RPMI7951 (cell line): ENCODE measurements at regions not wholly inside any gene's neighbourhood (a gene's known extent, or its start where the extent isn't known, plus 50 kb on each side); places are given as distances from the start of the nearest gene placed in this dataset.
"Not testable (repeated sequence)": the region's sequence is repeated elsewhere in the genome, so short reads cannot be mapped to it uniquely, and the experiment has no call there.

Experiments used
- DNase-seq: peaks from one replicate; pipeline ENCODE4 v3.0.0-alpha.2; 2012; ENCODE audit warnings: low read depth

DNA sequence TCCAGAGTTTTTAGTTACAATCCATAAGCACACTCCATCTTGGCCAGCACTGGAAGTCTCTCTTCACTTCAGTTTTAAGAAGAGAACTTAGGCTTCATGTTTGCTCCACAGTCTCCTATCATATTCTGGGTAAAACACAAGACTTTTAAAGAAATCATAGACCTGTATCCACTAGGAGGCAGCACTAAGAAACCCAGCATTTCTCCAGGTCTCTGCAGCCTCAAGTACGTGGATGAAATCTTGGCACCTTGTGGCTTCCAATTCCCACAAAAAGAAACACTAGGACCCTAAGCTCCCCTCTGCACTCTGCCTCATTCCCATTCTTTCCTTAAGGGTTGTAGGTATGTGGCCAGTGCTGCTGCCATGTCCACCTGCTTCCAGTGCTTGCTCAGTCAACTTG, 367.3 kb upstream of the CASK start:
- no peak for DNase-seq

DNA sequence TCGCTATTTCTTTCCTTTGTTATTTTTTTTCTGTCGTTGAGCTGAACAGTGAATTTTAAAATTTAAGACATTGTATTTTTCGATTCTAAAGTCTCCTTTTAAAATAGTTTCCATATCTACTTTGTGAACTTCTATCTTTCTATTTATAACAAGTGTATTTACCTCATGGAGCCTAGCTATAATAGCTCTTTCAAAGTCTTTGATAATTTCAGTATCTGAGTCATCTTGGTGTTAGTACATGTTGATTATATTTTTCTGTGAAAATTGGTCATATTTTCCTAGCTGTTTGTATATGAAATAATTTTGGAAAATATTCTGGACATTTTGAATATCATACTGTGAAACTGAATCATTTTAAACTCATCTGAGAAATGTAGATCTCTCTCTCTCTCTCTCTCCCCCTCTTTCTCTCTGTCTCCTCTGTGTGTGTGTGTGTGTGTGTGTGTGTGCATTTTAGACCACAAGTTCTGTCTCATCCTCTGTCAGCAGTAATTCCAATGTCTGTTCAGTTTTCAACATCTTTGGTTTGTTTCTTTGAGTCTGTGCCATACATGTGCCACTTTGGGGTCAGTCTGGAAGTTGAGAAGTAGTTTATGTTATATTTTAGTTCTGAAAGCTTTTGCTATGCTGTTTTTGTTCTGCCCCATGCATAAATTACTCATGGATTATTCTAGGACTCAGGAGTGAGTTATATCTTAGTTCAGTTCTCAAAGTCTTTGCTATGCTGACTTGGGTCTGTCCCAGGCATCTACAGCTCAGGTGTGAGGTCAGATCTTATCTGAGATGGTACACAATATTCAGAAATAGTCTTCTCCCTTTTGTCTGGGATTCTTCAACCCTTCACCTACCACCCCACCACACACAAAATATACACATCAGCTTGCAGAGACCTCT, 366.4 kb upstream of the CASK start:
- no peak for DNase-seq

DNA sequence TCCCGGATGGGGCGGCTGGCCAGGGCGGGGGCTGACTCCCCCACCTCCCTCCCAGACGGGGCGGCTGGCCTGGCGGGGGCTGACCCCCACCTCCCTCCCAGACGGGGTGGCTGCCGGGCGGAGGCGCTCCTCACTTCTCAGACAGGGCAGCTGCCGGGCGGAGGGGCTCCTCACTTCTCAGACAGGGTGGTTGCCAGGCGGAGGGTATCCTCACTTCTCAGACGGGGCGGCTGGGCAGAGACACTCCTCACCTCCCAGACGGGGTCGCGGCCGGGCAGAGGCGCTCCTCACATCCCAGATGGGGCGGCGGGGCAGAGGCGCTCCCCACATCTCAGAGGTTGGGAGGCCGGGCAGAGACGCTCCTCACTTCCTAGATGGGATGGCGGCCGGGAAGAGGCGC, 362.3 kb upstream of the CASK start:
- not testable (repeated sequence) for DNase-seq

DNA sequence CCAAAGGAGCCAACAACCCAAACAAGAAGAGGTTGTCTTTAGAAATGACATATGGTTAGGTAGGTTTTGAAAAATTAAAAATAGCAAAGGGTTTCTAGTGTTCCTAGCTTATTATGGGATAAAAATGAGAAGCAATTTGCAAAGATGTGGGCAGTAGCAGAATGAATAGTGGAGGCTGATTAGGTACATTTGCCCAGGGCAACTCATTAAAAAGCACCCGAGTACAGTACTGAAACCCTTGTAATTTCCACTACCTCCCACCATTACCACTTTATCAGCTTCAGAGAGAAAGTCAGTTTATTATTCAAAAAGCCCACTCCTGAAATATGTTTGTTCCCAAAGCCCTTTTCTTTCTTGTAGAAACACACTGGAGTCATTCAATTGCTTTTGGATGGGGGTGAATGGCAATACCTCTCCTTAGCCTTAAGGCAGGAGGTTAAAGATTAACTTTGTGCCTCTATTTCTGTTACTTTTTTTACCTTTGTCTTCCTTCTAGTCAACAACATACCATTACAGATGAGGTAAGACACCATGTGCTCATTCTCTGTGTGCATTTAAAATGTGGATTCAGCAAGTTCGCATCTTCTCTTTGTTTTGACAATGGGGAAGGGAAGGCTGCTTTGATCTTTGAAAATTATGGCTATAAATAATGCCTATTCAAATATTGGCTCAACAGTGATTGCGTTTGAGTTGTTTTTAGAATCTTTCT, 353.8 kb upstream of the CASK start:
- DNase-seq = no peak

DNA sequence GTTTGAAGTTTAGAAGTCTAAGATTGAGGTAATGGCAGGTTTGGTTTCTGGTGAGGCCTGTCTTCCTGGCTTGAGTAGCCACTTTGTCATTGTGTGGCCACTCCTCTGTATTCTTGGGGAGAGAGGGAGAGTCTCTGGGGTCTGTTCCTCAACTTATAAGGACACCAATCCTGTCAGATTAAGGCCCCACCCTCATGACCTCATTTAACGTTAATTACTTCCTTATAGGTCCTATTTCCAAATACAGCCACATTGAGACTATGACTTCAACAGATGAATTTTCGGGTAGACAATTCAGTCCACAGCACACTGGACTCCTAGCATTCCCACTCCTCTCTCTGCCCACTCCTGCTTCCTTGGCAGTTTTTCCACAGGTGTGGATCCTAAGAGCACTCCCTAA, 350.8 kb upstream of the CASK start:
- DNase-seq = no peak

DNA sequence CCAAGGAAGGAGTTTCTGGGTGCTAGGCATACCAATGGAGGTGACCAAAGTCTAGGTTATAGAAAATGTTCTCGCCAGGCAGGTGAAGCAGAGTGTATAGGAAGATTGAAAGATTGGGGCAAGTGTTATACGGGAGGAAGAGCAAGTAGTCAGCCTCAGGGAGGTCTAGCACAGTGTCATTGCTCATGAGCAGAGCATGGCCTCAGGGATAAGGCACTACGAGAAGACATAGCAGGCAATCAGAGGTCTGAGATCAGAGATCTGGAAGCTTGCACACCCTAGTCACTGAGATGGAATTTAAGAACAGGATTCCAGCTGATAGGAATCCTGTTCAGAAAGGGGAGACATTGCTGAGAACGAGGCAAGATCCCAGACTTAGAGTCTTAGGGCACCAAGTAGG, 350.0 kb upstream of the CASK start:
- DNase-seq = no peak

DNA sequence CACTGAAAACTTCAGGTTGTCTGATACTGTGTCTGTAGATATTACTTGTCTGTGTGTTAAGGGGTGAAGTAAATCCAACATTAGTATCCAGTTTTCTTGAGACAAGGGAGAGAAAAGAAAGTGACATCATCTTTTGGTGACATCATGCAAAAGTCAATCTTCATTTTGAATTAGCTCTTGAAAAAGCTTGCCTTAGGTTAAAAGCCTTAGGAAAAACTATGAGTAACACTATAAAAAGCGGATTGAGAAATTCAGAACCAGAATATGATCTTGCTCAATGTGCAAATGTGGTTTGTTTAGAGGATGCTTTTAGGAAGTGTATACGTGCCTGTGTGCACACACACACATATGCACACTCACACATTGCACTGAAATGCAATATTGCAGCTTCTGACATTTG, 345.8 kb upstream of the CASK start:
- DNase-seq = peak; percentile 31

DNA sequence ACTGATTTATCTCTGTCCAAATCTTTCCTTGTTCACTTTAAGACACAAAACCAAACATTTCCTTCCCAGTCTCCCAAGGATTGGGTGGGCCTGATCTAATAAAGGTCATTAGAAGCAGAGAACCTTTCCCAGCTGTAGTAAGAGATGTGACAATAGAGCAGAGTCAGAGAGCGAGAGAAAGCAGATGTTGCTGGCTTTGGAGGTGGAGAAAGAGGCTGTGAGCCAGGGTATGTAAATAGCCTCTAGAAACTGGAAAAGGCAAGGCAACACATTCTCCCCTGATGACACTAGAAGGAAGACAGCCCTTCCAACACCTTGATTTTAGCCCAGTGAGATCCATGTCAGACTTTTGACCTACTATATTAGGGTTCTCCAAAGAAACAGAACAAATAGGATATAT, 337.5 kb upstream of the CASK start:
- DNase-seq = no peak

DNA sequence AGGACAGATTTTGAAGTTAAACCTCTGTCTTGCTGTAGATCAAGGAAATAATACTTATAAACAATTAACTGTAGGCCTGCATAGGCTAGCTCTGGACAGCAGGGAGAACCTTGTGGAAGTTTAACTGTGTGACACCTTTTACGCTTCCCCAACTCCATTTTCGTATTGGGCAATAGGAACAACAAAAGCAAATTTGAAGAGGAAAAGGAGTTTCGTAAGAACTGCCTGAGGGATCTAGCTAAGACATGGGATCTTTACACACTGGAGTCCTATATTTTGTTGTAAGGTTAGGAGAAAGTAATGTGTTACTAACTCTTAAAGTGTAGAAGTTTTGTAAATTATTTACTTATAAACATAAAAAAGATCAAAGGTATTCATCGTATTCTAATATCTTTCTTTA, 324.9 kb upstream of the CASK start:
- no peak for DNase-seq

DNA sequence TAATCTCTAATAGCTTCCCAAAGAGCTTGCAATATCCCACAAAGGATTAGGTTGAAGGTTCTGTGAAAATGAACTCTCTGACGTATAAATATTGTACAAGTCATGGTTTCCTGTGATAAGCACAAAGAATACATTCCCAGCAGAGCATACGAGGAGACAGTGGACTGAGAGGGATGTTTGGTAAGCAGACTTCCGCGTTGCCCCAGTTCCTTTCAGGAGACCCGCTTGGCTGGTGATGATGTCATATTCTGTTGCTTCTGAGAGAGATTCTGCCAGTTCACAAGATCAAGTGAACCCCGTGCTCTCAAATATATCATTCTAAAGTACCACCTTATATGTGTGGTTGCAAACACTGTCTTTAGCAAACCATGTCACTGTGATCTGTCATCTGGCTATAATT, 323.9 kb upstream of the CASK start:
- DNase-seq = peak; percentile 3

DNA sequence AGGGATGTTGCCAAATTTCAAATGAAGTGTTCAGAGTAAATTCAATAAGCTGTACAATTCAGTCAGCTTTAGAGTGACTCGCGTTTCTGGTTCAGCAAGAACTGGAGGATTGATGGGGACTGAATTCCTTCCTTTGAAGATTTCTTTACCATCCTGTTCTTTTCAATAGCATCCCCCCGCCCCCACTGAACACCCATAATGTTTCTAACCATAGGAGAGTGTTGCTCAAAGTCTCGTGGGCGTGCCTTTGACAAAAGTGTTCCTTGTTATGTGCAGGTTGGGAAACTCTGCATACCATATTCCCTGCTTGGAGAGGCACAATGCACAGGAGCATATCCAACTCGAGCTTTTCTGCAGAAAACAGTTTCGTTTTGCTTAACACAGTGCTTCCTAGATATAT, 323.5 kb upstream of the CASK start:
- no peak for DNase-seq

DNA sequence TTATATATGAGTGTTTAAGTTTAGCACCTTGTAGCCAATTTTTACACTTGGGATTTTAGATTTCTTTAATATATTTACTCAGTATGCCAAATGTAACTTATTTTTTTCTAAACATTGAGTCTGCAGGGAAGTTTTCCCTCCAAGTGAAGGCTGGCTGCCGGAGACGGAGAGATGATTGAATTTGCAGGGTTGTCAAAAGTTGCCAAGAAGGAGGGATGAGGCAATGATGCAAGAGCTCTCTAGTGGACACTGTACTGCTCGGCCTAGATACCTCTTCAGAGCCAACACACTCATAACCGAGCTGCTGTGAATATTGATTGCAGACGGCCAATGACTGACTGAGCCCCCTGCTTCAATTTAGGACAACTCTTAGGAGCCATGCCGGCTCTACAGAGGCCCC, 318.6 kb upstream of the CASK start:
- no peak for DNase-seq

DNA sequence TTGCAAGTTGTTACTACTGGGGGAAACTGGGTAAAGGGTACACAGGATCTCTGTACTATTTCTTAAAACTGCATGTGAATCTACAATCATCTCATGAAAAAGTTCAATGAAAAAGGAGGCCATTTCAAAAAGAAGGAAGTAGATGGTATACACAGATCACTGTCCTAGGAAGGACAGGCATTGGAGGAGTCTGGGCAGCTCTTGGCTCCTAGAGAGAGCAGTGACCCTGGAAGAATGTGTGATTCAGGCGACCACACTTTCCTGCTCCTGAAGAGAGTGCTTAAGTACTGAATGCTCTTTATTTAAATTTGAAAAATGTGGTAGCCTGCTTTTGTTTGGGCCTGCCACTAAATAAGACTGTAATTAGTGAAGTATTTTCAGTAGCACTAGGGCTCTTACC, 318.1 kb upstream of the CASK start:
- DNase-seq = no peak

DNA sequence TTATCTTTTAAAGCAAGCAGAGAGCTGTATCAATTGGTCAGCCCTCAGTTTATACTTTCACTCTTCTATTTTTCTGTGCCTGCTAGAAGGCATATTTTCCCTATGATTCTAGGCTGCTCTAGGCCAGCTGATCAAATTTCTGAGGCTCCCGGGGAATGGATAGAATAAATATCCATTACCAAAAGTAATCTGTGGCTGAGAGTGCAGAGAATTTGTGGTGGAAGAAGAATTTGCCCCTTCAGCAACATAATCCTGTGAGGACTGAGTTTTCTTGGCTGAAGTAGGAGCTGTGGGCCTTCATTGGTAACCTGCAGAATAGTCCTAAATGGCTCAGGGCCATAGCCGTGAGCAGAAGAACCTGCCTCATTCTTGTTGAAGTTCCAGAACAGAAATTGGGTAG, 314.6 kb upstream of the CASK start:
- DNase-seq = no peak

DNA sequence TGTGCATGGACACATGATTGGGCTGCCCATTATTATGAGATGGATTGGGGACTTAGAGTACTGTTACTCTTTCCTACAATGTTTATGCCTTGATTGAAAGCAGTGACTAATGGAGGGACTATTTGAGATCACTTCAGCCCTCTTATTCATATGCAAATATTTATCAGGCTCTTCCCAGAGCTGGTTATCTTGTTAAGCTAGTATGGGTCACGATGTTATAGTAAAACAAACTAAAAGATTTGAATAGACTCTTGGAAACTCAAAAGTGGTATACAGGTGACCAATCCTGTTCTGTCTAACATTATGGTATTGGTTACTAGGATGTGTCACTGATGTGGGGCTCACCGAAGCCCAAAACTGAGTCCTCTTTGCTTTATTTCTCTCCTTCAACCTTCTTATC, 306.2 kb upstream of the CASK start:
- no peak for DNase-seq

DNA sequence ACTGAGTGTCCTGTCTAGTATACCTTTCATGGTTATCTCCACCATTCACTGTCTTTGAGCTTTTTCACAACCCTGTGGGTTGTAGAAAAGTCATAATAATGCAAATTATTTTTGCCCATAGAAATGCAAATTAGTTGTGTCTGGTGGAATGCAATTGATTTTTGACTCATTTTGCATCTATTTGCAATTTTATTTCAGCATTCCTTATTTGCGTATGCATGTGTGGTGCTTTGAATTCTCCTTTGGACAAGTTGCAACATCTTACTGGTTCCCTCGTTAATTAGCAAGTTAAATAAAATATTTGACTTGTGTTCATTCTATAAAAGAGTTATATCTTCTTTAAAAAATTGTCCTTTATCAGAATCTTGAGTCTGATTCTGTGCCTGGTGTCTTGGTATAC, 297.3 kb upstream of the CASK start:
- DNase-seq = no peak

DNA sequence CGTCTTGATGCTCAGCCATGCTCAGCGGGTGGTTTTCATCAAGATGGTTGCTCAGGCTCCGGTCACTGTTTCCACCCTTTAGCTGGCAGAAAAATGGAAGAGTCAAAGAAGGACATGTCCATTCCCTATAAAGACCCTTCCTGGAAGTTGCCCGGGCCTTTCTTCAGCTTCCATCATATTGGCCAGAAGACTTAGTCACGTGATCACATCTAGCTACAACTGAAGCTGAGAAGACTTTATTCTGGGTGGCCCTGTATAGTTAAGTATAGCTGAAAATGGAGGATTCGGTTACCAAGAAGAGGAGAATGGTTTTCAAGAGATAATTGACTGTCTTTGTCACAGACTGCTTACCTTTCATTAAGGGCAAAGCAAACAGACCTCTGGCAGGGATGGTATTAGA, 296.7 kb upstream of the CASK start:
- no peak for DNase-seq

DNA sequence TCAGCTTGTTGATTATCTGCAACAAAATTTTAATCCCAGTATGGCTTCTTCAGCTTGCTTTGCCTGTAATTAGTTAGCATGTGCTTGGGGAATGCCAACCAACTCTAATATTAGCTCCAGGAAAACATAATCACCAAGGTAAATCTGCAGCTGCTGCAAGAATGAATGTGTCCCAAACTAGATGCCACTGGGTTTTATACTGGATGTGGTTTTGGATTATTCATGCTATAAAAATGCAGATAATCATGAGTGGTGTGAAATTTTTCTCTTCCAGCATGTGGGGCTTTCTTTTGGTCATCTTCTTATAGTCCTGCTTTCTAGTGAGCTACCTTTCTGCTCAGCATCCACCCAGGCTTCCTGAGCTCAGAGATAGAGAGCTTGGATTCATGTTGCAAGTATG, 295.9 kb upstream of the CASK start:
- DNase-seq = peak; percentile 35

DNA sequence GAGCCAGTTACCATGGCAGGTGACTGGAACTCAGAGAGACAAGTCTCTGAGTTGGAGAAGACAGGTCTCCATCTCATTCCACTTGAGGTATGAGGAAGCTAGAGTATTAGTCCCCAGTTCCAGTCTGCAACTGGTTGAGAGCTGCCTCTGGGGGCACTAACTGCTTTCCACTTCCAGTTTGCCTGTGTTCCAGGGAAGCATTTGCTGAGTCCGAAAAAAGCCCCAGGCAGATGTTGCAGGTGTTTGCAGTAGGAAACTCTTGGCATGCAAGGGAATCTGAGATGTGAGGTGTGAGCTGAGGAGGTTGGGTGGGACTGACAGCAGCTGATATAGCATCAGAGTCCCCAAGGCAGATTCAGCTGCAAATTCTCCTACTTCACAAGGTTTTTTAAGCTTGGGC, 272.2 kb upstream of the CASK start:
- DNase-seq = no peak

DNA sequence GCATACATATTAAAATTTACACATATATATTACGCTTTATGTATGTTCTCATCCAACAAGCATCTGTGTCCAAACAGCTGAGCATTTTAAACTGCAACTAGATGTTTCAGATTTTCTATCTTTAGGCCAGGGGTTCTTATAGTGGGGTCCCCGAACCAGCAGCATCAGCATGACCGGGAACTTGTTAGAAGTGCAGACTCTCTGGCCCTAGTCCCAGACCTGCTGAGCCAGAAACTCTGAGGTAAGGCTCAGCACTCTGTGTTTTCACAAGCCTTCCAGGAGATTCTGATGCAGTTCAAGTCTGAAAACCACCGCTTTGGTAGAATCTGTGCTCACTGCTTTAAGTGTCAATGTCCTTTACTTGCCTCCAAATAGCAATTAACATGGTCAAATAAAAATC, 266.2 kb upstream of the CASK start:
- DNase-seq = no peak

DNA sequence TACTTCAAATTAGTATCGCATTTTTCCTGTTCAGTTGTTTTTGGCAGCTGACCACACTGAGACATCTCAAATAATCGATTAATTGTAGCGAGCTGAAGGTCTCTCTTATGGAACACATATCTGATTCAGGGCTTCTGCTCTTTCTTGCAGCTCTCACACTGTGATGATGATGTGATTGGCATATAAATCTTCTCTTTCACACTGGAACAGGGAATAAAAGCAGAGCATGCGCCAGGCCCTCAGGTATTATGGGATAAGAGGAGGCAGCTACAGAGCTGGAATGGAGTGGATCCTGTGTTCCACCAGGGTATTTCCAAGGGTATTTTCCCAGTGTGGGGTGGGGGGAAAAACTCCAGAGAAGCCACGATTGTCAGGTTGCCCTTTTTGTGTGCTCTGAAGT, 265.4 kb upstream of the CASK start:
- DNase-seq = no peak

DNA sequence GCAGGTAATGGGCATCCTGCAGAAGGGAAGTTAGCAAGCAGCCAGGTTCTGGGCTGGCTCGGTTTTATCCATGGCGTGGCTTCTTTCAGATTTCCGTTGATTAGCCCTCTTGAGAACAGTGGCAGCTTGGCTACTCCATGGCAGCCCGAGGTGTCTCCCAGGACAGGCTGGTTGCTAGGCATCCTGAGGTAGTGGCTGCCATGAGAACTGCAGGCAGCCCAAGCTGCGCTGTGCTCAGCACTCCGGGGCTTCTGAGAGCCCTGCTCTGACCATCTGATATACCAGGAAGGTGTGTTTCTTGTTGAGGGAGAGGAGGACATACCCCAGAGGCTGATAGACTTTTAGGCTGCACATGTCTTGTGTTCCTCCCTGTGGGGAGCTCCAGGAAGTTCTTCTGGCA, 253.4 kb upstream of the CASK start:
- DNase-seq = no peak

DNA sequence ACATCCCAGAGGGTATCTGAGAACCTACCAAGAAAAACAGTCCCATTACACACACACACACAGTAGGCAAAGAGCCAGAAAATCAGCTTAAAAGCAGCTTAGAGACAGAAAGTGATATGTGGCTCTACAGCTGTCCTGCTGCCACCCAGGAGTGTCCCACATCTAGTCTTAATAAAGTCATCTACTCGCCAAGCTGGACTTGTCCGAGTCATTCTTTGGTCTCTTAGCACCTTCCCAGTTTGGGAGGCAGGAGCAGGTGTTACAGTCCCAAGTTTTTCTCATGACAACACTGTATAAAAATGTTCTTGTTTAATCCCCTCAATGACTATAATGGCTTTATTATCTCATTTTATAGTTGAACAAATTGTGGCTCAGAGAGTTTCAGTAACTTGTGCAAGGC, 252.5 kb upstream of the CASK start:
- no peak for DNase-seq

DNA sequence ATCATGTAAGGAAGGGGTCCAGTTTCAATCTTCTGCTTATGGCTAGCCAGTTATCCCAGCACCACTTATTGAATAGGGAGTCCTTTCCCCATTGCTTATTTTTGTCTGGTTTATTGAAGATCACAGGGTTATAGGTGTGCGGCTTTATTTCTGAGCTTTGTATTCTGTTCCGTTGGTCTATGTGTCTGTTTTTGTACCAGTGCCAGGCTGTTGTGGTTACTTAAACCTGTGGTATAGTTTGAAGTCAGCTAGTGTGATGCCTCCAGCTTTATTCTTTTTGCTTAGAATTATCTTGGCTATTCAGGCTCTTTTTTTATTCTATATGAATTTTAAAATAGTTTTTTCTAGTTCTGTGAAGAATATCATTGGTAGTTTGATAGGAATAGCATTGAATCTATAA, 234.6 kb upstream of the CASK start:
- DNase-seq = not testable (repeated sequence)
